K562 (cell line): ENCODE measurements at regions not wholly inside any gene's neighbourhood (a gene's known extent, or its start where the extent isn't known, plus 50 kb on each side); places are given as distances from the start of the nearest gene placed in this dataset.

Experiments
- ATAC-seq: fragments of 200-7000 bp; cut with Tn5 transposase; 3 replicates; pipeline ENCODE4 v1.9.1; 2020; ENCODE audit warnings: moderate library complexity
- BruUV-seq: library from RNA; stranded (reverse); fragments of 400-500 nt; replicated peaks from 2 replicates; lab custom pipeline; 2021; lab: Mats Ljungman, UMichigan
- CTCF ChIA-PET: fragments of 300-600 bp; formaldehyde crosslinking; extraction: SDS; loops from one replicate; lab custom pipeline; 2021; ENCODE audit warnings: low intra/inter-chr PET ratio; lab: Yijun Ruan, JAX
- POLR2A ChIA-PET: fragments of 300-600, 350-650 bp; sonication (Branson Sonifier 250); formaldehyde crosslinking; extraction: SDS; loops from one replicate; lab custom pipeline; 2021; ENCODE audit warnings: antibody characterized with exemption, inconsistent platforms; lab: Yijun Ruan, JAX
- DNase-seq, 4 experiments: peaks; one replicate each; pipeline versions ENCODE4 v3.0.0 to v3.0.0-alpha.2; 2011 to 2018; ENCODE audit warnings: low spot score in 3 of 4, mixed read lengths in 3 of 4; ENCODE audit errors: extremely low read depth in 1 of 4
- FAIRE-seq: peaks from 2 replicates; lab custom pipeline; 2011; peaks lifted over from hg19 to GRCh38; lab: Jason Lieb, UNC
- H2AFZ ChIP-seq: 2 replicates; pipeline ENCODE4 v1.6.0; 2011; ENCODE audit warnings: low read depth, low read length, control low read depth, inconsistent platforms
- H3K27ac ChIP-seq: fragments of 200-600 bp; 3 replicates; pipeline ENCODE4 v1.8.0; 2011; ENCODE audit warnings: low read depth, mild to moderate bottlenecking, control low read depth, inconsistent platforms, low read length, moderate library complexity, mixed read lengths; ENCODE audit errors: extremely low read depth
- H3K27me3 ChIP-seq, 2 experiments: fragments of 300-600 bp in 1 of 2; 2 replicates in 1 of 2; 3 replicates in 1 of 2; pipeline versions ENCODE4 v1.6.0 to v1.8.0; 2011; ENCODE audit warnings: inconsistent platforms in 2 of 2, low read length in 2 of 2, mild to moderate bottlenecking in 1 of 2, mixed read lengths in 1 of 2, moderate library complexity in 1 of 2; ENCODE audit not compliant: control insufficient read depth in 2 of 2, insufficient read depth in 2 of 2
- H3K36me3 ChIP-seq: fragments of 300-600 bp; 3 replicates; pipeline ENCODE4 v1.8.0; 2011; ENCODE audit warnings: mild to moderate bottlenecking, low read length, inconsistent platforms; ENCODE audit not compliant: control insufficient read depth, insufficient read depth
- H3K4me1 ChIP-seq, 2 experiments: fragments of 200-600 bp in 1 of 2; replicated peaks in 1 of 2; 2 replicates in 1 of 2; 3 replicates in 1 of 2; pipeline versions ENCODE4 v1.5.1 to v1.8.0; 2011; ENCODE audit warnings: inconsistent platforms in 2 of 2, low read length in 2 of 2, mild to moderate bottlenecking in 1 of 2, mixed read lengths in 1 of 2, moderate library complexity in 1 of 2; ENCODE audit not compliant: control insufficient read depth in 2 of 2, insufficient read depth in 2 of 2
- H3K4me2 ChIP-seq: 2 replicates; pipeline ENCODE4 v1.6.1; 2011; ENCODE audit warnings: low read length, control low read depth, inconsistent platforms, mixed read lengths; ENCODE audit not compliant: insufficient read depth
- H3K4me3 ChIP-seq: fragments of 200-600 bp; sonication (generic), shearing (Covaris generic); 2 replicates; pipeline ENCODE4 v1.5.1; 2016; ENCODE audit warnings: control low read depth, inconsistent platforms
- H3K79me2 ChIP-seq: fragments of 200-600 bp; 3 replicates; pipeline ENCODE4 v1.8.0; 2011; ENCODE audit warnings: low read length, inconsistent platforms; ENCODE audit not compliant: control insufficient read depth, insufficient read depth
- H3K9ac ChIP-seq, 2 experiments: 2 replicates each; pipeline versions ENCODE4 v1.6.0 to v1.6.1; 2011; ENCODE audit warnings: low read depth in 2 of 2, low read length in 2 of 2, control low read depth in 1 of 2, inconsistent platforms in 1 of 2, mild to moderate bottlenecking in 1 of 2, mixed read lengths in 1 of 2; ENCODE audit not compliant: insufficient read depth in 1 of 2
- H3K9me1 ChIP-seq: one replicate; pipeline ENCODE4 v1.6.0; 2011; ENCODE audit warnings: inconsistent platforms, mild to moderate bottlenecking, low read length, moderate library complexity; ENCODE audit not compliant: control insufficient read depth, insufficient read depth
- H3K9me3 ChIP-seq: replicated peaks from 2 replicates; pipeline ENCODE4 v1.5.1; 2011; ENCODE audit warnings: low read depth, low read length, inconsistent platforms; ENCODE audit not compliant: control insufficient read depth, insufficient read depth
- H4K20me1 ChIP-seq: replicated peaks from 2 replicates; pipeline ENCODE4 v1.6.1; 2011; ENCODE audit warnings: low read length, inconsistent platforms, mixed read lengths; ENCODE audit not compliant: control insufficient read depth, insufficient read depth
- FOXO4 ChIP-seq: fragments of 450-650 bp; formaldehyde crosslinking; IDR thresholded peaks from 2 replicates; pipeline ENCODE4 v1.4.0; 2020; ENCODE audit warnings: mild to moderate bottlenecking, moderate library complexity
- HOMEZ ChIP-seq: fragments of 250-450 bp; sonication (Bioruptor Pico); IDR thresholded peaks from 2 replicates; pipeline ENCODE4 v1.4.0; 2020; ENCODE audit warnings: mild to moderate bottlenecking, moderate library complexity
- MCM2 ChIP-seq: fragments of 450-650 bp; IDR thresholded peaks from 2 replicates; pipeline ENCODE4 v1.6.1; 2017; ENCODE audit warnings: low read depth, mild to moderate bottlenecking
- MLX ChIP-seq, 2 experiments: fragments of 450-650 bp in 1 of 2; sonication (generic) in 1 of 2; formaldehyde crosslinking; conservative IDR thresholded peaks; 2 replicates each; pipeline versions ENCODE4 v1.4.0 to v1.8.1; 2020 to 2022; ENCODE audit warnings: mild to moderate bottlenecking in 1 of 2, missing genetic modification reagents in 1 of 2
- RAD21 ChIP-seq, 2 experiments: fragments of 250-450 bp in 1 of 2; fragments of 450-650 bp in 1 of 2; sonication (Bioruptor Pico) in 1 of 2; formaldehyde crosslinking in 1 of 2; IDR thresholded peaks in 1 of 2; conservative IDR thresholded peaks in 1 of 2; 2 replicates each; pipeline versions ENCODE4 v1.4.0 to v1.8.0; 2020 to 2022; ENCODE audit warnings: mild to moderate bottlenecking in 2 of 2, moderate library complexity in 1 of 2
- XRCC3 ChIP-seq: fragments of 450-650 bp; IDR thresholded peaks from 2 replicates; pipeline ENCODE4 v1.6.1; 2017; ENCODE audit warnings: mild to moderate bottlenecking, moderate library complexity
- ZFP30 ChIP-seq: fragments of 250-450 bp; sonication (Bioruptor Pico); IDR thresholded peaks from 2 replicates; pipeline ENCODE4 v1.8.0; 2022; ENCODE audit warnings: moderate library complexity, mild to moderate bottlenecking, inconsistent platforms, borderline replicate concordance
- ZNF586 ChIP-seq: fragments of 450-650 bp; formaldehyde crosslinking; conservative IDR thresholded peaks from 2 replicates; pipeline ENCODE4 v1.4.0; 2020; ENCODE audit warnings: mild to moderate bottlenecking, moderate library complexity
- ZZZ3 ChIP-seq: fragments of 450-650 bp; IDR thresholded peaks from 2 replicates; pipeline ENCODE4 v1.6.1; 2016; ENCODE audit warnings: antibody characterized with exemption, mild to moderate bottlenecking, moderate library complexity
- WGBS: fragments of 100-300 bp; shearing (Covaris generic); methylation state at CpG from one replicate; pipeline ENCODE4 v1.1.6; 2016; ENCODE audit warnings: low coverage, mixed read lengths; ENCODE audit not compliant: insufficient coverage; ENCODE audit errors: missing lambda C conversion rate; 5-methylcytosine and 5-hydroxymethylcytosine counted together
- in situ Hi-C: fragments of 300-500 bp; cut with MboI; formaldehyde crosslinking; loops from 4 replicates; pipeline ENCODE4 v1.15.0; 2018; ENCODE audit warnings: inconsistent platforms, mixed read lengths
- intact Hi-C: fragments of 100-400 bp; cut with micrococcal nuclease; formaldehyde crosslinking; loops from 2 replicates; pipeline ENCODE4 v1.14.2; 2022

- TF ChIP-seq XRCC3 (no peak), MCM2 (no peak), ZZZ3 (no peak), HOMEZ (CRISPR knock-in tag) (no peak), RAD21 (CRISPR knock-in tag; conservative IDR thresholded peaks at IDR 0.05 in 1 of 2, IDR thresholded peaks at IDR 0.05 in 1 of 2) (no peak), MLX (CRISPR knock-in tag; conservative IDR thresholded peaks at IDR 0.05) (no peak), ZNF586 (CRISPR knock-in tag) (no peak), ZFP30 (CRISPR knock-in tag) (no peak), FOXO4 (CRISPR knock-in tag) (no peak)
- TF ChIP-seq, all 486 proteins: peak for 0
- BruUV-seq, result no TSS peak
- no peak overlapping the region for H3K27ac ChIP-seq
- DNase-seq (no peak), FAIRE-seq (no peak), ATAC-seq (no peak)
- H3K9me3 ChIP-seq, result no peaks in the 10 kb centered on the region
- no peaks in the 10 kb centered on the region for H3K79me2 ChIP-seq
- H3K9me1 ChIP-seq, result no peaks in the 10 kb centered on the region
- 5% methylated on average over 1 of the region's 1 CpG for WGBS
- H4K20me1 ChIP-seq, result no peaks in the 10 kb centered on the region
- no peak overlapping the region for H3K4me2 ChIP-seq
- no peak overlapping the region for H3K4me3 ChIP-seq
- H3K4me1 ChIP-seq, result no peaks in the 10 kb centered on the region
- POLR2A ChIA-PET, result no interaction called here
- H3K36me3 ChIP-seq, result no peaks in the 10 kb centered on the region
- no peak overlapping the region for H2AFZ ChIP-seq
- intact Hi-C loops (no loop called here), in situ Hi-C loops (no loop called here)
- no peak overlapping the region for H3K9ac ChIP-seq
- CTCF ChIA-PET, result no interaction called here
- no peaks in the 10 kb centered on the region for H3K27me3 ChIP-seq
Measured at GRCh38 chr10:64363687-64364086, 842.5 kb downstream of the REEP3 start.
